NCI-H1694 (cell line): ENCODE measurements at regions not wholly inside any gene's neighbourhood (a gene's known extent, or its start where the extent isn't known, plus 50 kb on each side); places are given as distances from the start of the nearest gene placed in this dataset.
"Not testable (repeated sequence)": the region's sequence is repeated elsewhere in the genome, so short reads cannot be mapped to it uniquely, and the experiment has no call there.

Experiments used
- DNase-seq: peaks from one replicate; lab custom pipeline; 2025; lab: John Stamatoyannopoulos, UW

DNA sequence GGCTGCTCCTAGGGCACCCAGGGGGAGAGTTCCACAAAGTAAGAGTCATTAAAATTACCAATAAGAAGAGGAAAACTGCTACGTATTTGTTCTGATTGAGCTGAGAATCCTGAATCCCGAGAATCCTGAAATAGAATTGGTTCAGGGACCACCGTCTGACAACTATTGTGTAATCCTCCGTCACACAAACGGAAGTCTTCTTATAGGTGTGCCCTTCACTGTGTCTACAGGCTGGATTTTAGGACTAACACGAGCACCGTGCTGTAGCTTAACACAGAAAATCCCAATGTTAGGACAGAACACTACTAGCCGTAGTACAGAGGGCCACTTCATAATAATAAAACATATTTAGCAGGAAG is 50.6 kb upstream of the RNF182 start:
- DNase-seq: no peak

DNA sequence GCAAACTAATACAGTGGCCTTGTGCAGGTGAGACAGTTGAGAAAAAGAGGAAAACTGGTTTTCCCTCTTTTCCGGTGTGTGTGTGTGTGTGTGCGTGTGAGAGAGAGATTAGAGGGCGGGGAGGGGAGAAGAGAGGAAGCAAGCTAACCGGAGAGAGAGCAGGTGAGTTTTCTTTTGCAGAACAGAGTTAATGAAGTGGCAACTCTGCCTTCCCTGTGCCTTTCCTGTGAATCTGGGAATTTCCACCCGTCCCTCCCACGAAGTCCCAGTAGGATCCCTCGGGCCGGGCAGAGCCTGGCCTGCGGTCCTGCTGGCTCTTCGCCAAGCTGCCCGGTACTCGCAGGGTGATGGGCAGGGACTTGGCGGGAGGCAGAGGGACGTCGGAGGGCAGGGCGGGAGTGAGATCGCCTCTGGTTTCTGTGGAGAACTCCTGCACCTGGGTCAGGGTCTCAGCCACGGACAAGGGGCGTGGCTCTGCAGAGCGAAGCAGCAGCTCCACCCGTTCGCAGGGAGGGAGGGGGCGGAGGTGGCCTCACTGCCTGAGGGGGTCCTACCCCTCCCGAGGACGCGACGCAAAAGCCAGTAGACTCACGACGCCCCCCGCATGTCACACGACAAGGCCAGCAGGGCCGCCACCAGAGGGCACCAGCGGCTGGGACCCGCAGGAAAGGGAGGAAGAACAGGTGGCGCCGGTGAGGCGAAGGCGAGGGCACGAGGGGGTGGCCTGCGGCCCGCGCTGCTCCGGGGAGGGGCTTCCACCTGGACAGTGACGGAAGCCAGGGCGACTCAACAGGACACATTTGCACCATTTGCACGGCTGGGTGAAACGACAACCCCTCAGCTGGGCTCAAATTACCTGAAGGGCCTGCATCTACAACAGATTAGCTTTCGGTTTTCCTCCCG is 51.2 kb upstream of the RNF182 start:
- DNase-seq: no peak

DNA sequence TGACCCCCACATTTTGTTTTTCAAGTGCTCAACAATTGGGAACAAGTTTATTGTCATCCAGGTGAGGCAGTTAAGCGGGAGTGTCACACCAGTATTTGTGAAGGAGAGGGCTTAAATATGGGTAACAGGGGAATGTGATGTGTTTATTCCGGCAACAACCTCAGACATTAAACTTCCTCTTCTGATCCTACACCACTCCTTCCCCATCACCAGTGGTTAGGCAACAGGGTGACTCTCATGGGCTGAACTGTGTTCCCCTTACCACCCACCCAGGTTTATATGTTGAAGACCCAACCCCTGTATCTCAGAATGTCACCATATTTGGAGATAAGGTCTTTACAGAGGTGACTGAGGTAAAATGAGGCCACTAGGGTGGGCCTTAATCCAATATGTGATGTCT is 52.1 kb upstream of the RNF182 start:
- no peak for DNase-seq

DNA sequence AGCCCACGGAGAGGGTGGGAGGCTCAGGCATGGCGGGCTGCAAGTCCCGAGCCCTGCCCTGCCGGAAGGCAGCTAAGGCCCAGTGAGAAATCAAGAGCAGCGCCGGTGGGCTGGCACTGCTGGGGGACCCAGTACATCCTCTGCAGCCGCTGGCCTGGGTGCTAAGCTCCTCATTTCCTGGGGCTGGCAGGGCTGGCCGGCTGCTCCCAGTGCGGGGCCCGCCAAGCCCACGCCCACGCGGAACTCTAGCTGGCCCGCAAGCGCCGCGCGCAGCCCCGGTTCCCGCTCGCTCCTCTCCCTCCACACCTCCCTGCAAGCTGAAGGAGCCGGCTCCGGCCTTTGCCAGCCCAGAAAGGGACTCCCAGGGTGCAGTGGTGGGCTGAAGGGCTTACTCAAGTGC is 52.7 kb upstream of the RNF182 start:
- DNase-seq: not testable (repeated sequence)

DNA sequence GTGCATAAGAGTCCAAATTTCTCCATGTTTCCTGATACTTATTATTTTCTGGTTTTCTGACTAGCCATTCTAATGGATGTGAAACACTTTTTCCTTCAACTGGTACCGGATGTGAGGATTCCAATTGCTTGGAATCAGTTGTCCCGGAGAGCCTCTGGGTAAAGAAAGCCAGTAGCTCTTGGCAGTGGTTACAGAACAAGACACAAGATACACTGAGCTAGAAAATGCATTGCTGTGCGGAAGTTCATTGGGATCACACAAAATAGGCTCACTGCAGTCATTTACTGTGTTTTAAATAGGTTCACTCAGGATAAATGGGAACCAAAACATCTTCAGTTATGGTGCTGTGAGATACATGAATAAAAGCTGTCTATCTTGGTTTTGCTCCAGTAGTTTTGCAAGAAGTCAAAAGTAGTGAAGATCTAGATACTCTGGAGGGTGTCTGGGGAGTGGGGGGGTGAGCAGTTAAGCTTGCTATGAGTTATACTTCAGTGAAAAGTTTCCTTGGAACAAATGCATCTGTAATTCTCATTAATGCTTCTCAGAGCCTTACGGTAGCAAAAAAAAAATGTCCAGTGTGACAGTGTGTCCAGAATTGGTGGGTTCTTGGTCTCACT is 54.4 kb upstream of the RNF182 start:
- DNase-seq: no peak

DNA sequence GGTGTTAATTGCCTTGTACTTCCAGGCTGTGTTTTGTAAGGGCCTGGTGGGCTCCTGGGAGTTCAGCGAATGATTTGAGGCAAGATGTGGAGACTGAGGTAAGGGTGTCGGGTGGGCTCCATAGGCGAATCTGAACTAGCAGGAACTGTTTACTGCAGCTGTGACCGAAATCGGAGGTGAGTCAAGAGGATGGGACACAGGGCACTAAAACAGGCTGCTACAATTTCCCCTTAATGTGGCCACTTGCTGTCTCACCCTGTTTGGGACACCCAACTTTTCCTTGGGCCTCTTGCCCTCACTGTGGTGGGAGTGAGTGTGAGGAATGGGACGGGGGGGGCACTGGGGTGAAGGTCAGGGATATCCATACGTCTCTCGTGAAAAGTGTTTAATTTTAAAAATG is 53.9 kb upstream of the MCUR1 start:
- DNase-seq: no peak

DNA sequence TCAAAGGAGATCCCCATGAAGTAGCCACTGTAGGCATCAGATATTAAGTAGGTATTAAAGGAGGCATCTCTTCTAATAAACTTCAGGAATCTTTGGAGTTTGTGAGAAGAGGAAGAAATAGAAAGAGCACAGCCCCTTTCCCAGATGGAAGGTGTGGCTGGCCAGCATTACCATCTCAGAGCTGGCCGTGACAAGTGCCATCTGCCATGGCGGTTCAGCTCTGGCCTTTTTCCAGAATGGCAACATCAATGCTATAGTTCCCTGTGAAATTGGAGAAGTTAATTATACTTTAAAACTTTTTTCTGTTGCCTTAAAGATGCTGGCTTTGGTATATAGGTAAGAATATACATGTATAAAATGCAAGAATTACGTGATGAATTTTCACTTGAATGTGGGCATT is 51.9 kb upstream of the MCUR1 start:
- DNase-seq: peak; percentile 70

DNA sequence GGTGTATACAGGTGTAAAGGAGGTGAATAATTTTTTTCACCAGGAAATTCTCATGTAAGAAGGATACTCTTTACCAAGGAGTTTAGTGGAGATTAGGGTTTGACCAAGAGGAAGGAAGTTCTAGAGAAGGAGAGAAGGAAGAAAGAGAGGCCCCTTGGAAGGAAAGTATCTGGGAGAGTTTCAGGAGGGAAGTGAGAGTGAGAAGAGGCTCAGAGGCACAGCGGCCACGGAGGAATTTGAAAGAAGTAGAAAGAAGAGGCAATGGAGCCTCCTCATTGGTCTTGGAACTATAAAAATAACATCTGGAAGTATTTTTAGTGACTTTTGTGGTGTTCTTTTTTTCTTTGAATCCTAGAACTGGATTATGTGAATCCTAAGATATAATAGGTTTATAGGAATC is 50.8 kb upstream of the MCUR1 start:
- DNase-seq: no peak

DNA sequence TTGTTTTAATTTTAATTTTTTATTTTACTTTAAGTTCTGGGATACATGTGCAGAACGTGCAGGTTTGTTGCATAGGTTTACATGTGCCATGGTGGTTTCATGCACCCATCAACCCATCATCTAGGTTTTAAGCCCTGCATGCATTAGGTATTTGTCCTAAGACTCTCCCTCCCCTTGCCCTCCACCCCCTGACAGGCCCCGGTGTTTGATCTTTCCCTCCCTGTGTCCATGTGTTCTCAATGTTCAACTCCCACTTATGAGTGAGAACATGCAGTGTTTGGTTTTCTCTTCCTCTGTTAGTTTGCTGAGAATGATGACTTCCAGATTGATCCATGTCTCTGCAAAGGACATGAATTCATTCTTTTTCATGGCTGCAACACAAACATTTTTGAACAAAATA is 50.3 kb upstream of the MCUR1 start:
- not testable (repeated sequence) for DNase-seq
